Stomach smooth muscle (tissue), 2 donors: ENCODE measurements at regions not wholly inside any gene's neighbourhood (a gene's known extent, or its start where the extent isn't known, plus 50 kb on each side); places are given as distances from the start of the nearest gene placed in this dataset.

Experiments
- H3K27ac ChIP-seq: one replicate; pipeline ENCODE4 v1.7.0; 2013; ENCODE audit warnings: mild to moderate bottlenecking, low read length, inconsistent platforms
- H3K27me3 ChIP-seq, 2 donors: one replicate each; pipeline ENCODE4 v1.7.0; 2013; ENCODE audit warnings: low read length in 2 of 2; ENCODE audit not compliant: insufficient read depth in 2 of 2, control insufficient read depth in 1 of 2
- H3K36me3 ChIP-seq, 2 donors: one replicate each; pipeline ENCODE4 v1.7.0; 2013; ENCODE audit warnings: low read length in 2 of 2; ENCODE audit not compliant: control insufficient read depth in 2 of 2, insufficient read depth in 2 of 2
- H3K4me1 ChIP-seq: one replicate; pipeline ENCODE4 v1.7.0; 2013; ENCODE audit warnings: low read length; ENCODE audit not compliant: control insufficient read depth, insufficient read depth
- H3K4me3 ChIP-seq, 2 donors: one replicate each; pipeline ENCODE4 v1.7.0; 2013; ENCODE audit warnings: low read length in 2 of 2
- H3K9ac ChIP-seq, 2 donors: one replicate each; pipeline ENCODE4 v1.7.0; 2013; ENCODE audit warnings: low read length in 2 of 2, mild to moderate bottlenecking in 1 of 2
- H3K9me3 ChIP-seq, 2 donors: one replicate each; pipeline ENCODE4 v1.7.0; 2013; ENCODE audit warnings: low read length in 2 of 2; ENCODE audit not compliant: control insufficient read depth in 2 of 2
- donor health status: healthy.
- donor health status: Pancreatic carcinoma.

GRCh38 chr15:98526094-98526493 is 122.2 kb upstream of the IGF1R start:
- no peaks in the 10 kb centered on the region for H3K4me1 ChIP-seq
- no peaks in the 10 kb centered on the region for H3K9me3 ChIP-seq
- no peaks in the 10 kb centered on the region for H3K27me3 ChIP-seq
- peak overlapping the region in 1 of 2 donors; percentile 34 for H3K9ac ChIP-seq
- H3K36me3 ChIP-seq: no peaks in the 10 kb centered on the region
- peak overlapping the region in 1 of 2 donors; percentile 31 for H3K4me3 ChIP-seq
- no peak overlapping the region for H3K27ac ChIP-seq

DNA sequence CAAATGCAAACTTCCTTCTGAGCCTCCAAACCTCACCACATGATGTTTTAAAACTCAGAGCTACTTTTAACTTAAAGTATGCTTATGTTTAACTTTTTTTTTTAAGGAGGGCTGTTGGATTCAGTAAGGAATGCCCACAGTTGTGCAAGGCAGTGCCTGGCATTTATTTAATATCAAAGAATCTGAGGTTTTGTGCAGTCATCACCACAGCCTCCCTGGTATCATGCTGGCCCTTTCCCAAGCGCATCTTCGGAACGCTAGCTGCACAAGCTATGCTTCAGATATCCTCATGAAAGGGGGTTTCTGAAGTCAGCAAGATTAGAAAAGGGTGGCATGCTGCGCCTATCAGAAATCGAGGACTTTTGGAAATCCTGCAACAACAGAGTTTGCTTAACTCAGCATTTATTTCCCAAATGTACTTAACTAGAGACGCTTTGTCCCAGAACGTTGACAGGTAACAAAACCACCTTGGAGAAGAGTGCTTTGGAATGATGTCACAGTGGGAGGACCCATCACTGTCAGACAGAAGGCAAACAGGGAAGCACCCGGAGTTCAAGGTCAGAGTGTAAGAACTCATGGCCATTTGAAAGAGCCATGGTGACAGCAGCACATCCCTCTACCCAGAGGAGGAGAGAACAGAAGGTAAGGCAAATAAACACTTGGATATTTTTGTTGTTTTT is 120.2 kb upstream of the IGF1R start:
- no peak overlapping the region for H3K9ac ChIP-seq
- no peak overlapping the region for H3K4me3 ChIP-seq
- H3K36me3 ChIP-seq: no peaks in the 10 kb centered on the region
- H3K9me3 ChIP-seq: no peaks in the 10 kb centered on the region
- H3K27me3 ChIP-seq: peaks cover 0 to 2% of the 10 kb centered on the region in 2 donors
- H3K27ac ChIP-seq: no peak overlapping the region
- H3K4me1 ChIP-seq: no peaks in the 10 kb centered on the region

- Histone ChIP-seq H3K27ac (no peak overlapping the region), H3K9ac (no peak overlapping the region), H3K4me1 (no peaks in the 10 kb centered on the region), H3K9me3 (no peaks in the 10 kb centered on the region), H3K4me3 (no peak overlapping the region), H3K27me3 (peaks cover 0 to 2% of the 10 kb centered on the region in 2 donors), H3K36me3 (no peaks in the 10 kb centered on the region)
Measured at GRCh38 chr15:98529205-98530145, 118.9 kb upstream of the IGF1R start.

- Histone ChIP-seq H3K27ac (no peak overlapping the region), H3K4me3 (no peak overlapping the region), H3K4me1 (no peaks in the 10 kb centered on the region), H3K36me3 (no peaks in the 10 kb centered on the region), H3K9me3 (no peaks in the 10 kb centered on the region), H3K9ac (no peak overlapping the region), H3K27me3 (peaks cover 0 to 2% of the 10 kb centered on the region in 2 donors)
Measured at GRCh38 chr15:98530570-98530969, 117.8 kb upstream of the IGF1R start.

DNA sequence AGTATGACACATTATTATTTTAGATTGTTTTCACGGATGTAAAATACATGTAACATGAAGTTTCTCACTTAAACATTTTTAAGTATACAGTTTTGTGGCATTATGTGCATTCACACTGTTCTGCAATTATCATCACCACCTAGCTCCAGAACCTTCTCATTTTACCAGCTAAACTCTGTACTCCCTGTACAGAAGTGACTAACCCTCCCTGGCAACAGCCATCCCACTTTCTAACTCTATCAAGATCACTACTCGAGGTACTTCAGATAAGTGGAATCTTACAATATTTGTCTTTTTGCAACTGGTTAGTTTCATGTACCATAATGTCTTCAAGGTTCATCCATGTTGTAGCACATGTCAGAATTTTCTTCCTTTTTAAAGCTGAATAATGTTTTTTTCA is 116.3 kb upstream of the IGF1R start:
- Histone ChIP-seq H3K36me3 (no peaks in the 10 kb centered on the region), H3K4me3 (no peak overlapping the region), H3K9me3 (no peaks in the 10 kb centered on the region), H3K27me3 (peaks cover 0 to 2% of the 10 kb centered on the region in 2 donors), H3K27ac (no peak overlapping the region), H3K4me1 (no peaks in the 10 kb centered on the region), H3K9ac (no peak overlapping the region)

- no peak overlapping the region for H3K4me3 ChIP-seq
- H3K36me3 ChIP-seq: no peaks in the 10 kb centered on the region
- no peak overlapping the region for H3K9ac ChIP-seq
- H3K4me1 ChIP-seq: no peaks in the 10 kb centered on the region
- no peaks in the 10 kb centered on the region for H3K9me3 ChIP-seq
- H3K27me3 ChIP-seq: peaks cover 0 to 2% of the 10 kb centered on the region in 2 donors
- no peak overlapping the region for H3K27ac ChIP-seq
Measured at GRCh38 chr15:98536976-98537375, 111.4 kb upstream of the IGF1R start.

DNA sequence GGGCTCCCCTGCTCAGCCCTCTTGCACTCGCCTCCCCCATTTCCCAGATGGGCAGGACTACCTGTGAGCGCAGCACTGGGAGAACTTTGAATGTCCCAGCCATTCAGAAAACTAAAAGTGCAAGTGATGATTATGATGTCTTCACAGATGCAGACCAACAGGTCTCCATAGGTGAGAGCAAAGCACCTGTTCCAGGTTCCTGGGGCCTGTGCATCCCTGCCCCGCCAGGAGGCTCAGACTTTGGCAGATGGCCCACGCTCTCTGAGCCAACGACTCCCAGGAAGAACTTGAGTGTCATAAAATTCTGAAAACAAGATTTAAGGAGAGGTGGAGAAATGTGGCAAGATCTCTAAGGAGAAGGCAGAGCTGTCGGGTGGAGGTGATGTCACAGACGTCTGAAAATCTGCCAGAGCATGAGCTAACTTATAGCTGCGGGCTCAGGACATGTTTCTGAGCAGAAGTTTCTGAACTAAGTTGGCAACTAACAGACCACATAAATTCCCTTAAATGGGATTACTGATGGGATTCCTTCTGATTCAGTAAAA is 110.8 kb upstream of the IGF1R start:
- Histone ChIP-seq H3K4me3 (no peak overlapping the region), H3K9me3 (no peaks in the 10 kb centered on the region), H3K9ac (no peak overlapping the region), H3K4me1 (no peaks in the 10 kb centered on the region), H3K27ac (no peak overlapping the region), H3K36me3 (no peaks in the 10 kb centered on the region), H3K27me3 (no peaks in the 10 kb centered on the region)

DNA sequence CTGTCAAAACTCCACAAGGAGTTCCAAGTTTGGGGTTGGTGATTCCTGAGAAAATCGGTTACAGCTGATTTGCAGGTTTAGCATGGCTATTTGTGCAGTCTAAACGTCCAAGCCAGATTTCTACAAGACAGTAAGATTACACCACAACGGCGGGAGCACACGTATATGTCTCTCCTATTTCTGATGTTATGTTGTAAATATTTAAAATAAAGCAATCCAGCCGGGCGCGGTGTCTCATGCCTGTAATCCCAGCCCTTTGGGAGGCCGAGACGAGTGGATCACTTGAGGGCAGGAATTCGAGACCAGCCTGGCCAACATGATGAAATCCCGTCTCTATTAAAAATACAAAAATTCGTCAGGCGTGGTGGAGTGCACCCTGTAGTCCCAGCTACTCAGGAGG is 106.8 kb upstream of the IGF1R start:
- Histone ChIP-seq H3K9ac (no peak overlapping the region), H3K27me3 (no peaks in the 10 kb centered on the region), H3K4me1 (no peaks in the 10 kb centered on the region)

GRCh38 chr15:98543237-98543636 is 105.1 kb upstream of the IGF1R start:
- no peaks in the 10 kb centered on the region for H3K27me3 ChIP-seq
- no peak overlapping the region for H3K4me3 ChIP-seq
- H3K27ac ChIP-seq: no peak overlapping the region
- no peak overlapping the region for H3K9ac ChIP-seq
- H3K36me3 ChIP-seq: no peaks in the 10 kb centered on the region
- no peaks in the 10 kb centered on the region for H3K9me3 ChIP-seq
- H3K4me1 ChIP-seq: peaks cover 3% of the 10 kb centered on the region

More for the DNA sequence above, 106.8 kb upstream of the IGF1R start:
- no peaks in the 10 kb centered on the region for H3K9me3 ChIP-seq
- H3K27ac ChIP-seq: no peak overlapping the region
- no peak overlapping the region for H3K4me3 ChIP-seq
- H3K36me3 ChIP-seq: no peaks in the 10 kb centered on the region

DNA sequence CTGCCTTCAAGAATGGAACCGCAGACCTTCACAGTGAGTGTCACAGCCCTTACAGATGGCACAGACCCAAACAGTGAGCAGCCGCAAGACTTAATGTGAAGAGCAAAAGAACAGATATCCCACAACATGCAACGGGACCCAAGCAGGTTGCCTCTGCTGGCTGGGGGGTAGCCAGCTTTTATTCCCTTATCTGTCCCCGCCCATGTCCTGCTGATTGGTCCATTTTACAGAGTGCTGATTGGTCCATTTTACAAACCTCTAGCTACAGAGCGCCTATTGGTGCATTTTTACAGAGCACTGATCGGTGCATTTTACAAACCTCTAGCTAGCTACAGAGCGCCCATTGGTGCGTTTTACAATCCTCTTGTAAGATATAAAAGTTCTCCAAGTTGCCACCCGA is 102.0 kb upstream of the IGF1R start:
- no peaks in the 10 kb centered on the region for H3K27me3 ChIP-seq
- H3K9me3 ChIP-seq: no peaks in the 10 kb centered on the region
- H3K9ac ChIP-seq: no peak overlapping the region
- H3K36me3 ChIP-seq: no peaks in the 10 kb centered on the region
- peaks cover 8% of the 10 kb centered on the region for H3K4me1 ChIP-seq
- H3K4me3 ChIP-seq: no peak overlapping the region
- H3K27ac ChIP-seq: no peak overlapping the region
